Ovary (tissue), 7 donors: ENCODE measurements at regions not wholly inside any gene's neighbourhood (a gene's known extent, or its start where the extent isn't known, plus 50 kb on each side); places are given as distances from the start of the nearest gene placed in this dataset.

Experiments
- DNase-seq, 5 donors: peaks; one replicate each; pipeline ENCODE4 v3.0.0-alpha.2; 2019 to 2020
- H3K27ac ChIP-seq, 2 donors: fragments of 200-600 bp; one replicate each; pipeline versions ENCODE4 v1.5.1 to v1.8.0; 2019 to 2022
- H3K27me3 ChIP-seq: fragments of 200-600 bp; one replicate; pipeline ENCODE4 v1.8.0; 2022
- H3K36me3 ChIP-seq: fragments of 200-600 bp; sonication (generic); one replicate; pipeline ENCODE4 v1.5.1; 2019
- H3K4me1 ChIP-seq: one replicate; pipeline ENCODE4 v1.8.1; 2013; ENCODE audit warnings: mild to moderate bottlenecking, moderate library complexity; ENCODE audit not compliant: insufficient read depth
- H3K4me3 ChIP-seq: fragments of 200-600 bp; sonication (generic); one replicate; pipeline ENCODE4 v1.5.1; 2017
- H3K9me3 ChIP-seq, 2 donors: fragments of 200-600 bp in 1 of 2; sonication (generic) in 1 of 2; one replicate each; pipeline versions ENCODE4 v1.5.1 to v1.8.1; 2013 to 2019; ENCODE audit warnings: mild to moderate bottlenecking in 1 of 2, moderate library complexity in 1 of 2
- CTCF ChIP-seq, 3 donors: fragments of 450-650 bp in 2 of 3; fragments of 200-600 bp in 1 of 3; IDR thresholded peaks; one replicate each; pipeline versions ENCODE4 v1.5.1 to v1.8.0; 2016 to 2022; ENCODE audit warnings: antibody characterized with exemption in 3 of 3, mild to moderate bottlenecking in 1 of 3
- EP300 ChIP-seq: sonication (generic); formaldehyde crosslinking; IDR thresholded peaks from one replicate; pipeline ENCODE4 v1.6.1; 2017; ENCODE audit warnings: antibody characterized with exemption
- POLR2A ChIP-seq: fragments of 450-650 bp; IDR thresholded peaks from one replicate; pipeline ENCODE4 v1.6.1; 2017; ENCODE audit warnings: antibody characterized with exemption, mild to moderate bottlenecking, moderate library complexity
- WGBS, 3 donors: extraction: QIAGEN DNeasy Blood & Tissue Kit in 1 of 3; methylation state at CpG; one replicate each; pipeline versions ENCODE4 v1.1.5 to v1.1.7; 2013 to 2017; 5-methylcytosine and 5-hydroxymethylcytosine counted together
- intact Hi-C, 4 donors: fragments of 100-400 bp; cut with DNase I; formaldehyde crosslinking; loops; one replicate each; pipeline versions ENCODE4 v1.11.0 to v1.15.1; 2022 to 2023
- donor health status: DM: no; HTN: no; CAD: no; lungs with moderate emphysema.
- donor health status: DM: no; HTN: no; CAD: no.
- donor health status: Bipolar disorder and iron deficiency.
- donor health status: DM: no; HTN: no; CAD: no.
- donor health status: DM: yes; HTN: yes; CAD: no.

GRCh38 chr18:75638776-75639471 is 211.4 kb upstream of the SMIM21 start:
- H3K4me3 ChIP-seq: peak overlapping the region; percentile 35
- peak in 3 of 5 donors; percentile 31 to 58 (median 46) for DNase-seq
- intact Hi-C loops: no loop called here
- no peak overlapping the region for H3K27ac ChIP-seq
- no peaks in the 10 kb centered on the region for H3K9me3 ChIP-seq
- WGBS, 3 donors: 11 to 22% (median 16%) methylated on average over 24 of the region's 24 CpGs
- TF ChIP-seq CTCF (IDR thresholded peaks at IDR 0.05) (no peak), EP300 (no peak), POLR2A (no peak)
- H3K27me3 ChIP-seq: no peaks in the 10 kb centered on the region
- H3K36me3 ChIP-seq: no peaks in the 10 kb centered on the region
- H3K4me1 ChIP-seq: peaks cover 2% of the 10 kb centered on the region

GRCh38 chr18:75638223-75638775 is 210.8 kb upstream of the SMIM21 start:
- TF ChIP-seq EP300 (no peak), CTCF (IDR thresholded peaks at IDR 0.05) (no peak), POLR2A (no peak)
- H3K27me3 ChIP-seq: no peaks in the 10 kb centered on the region
- peak overlapping the region; percentile 35 for H3K4me3 ChIP-seq
- intact Hi-C loops: no loop called here
- peaks cover 2% of the 10 kb centered on the region for H3K4me1 ChIP-seq
- H3K36me3 ChIP-seq: no peaks in the 10 kb centered on the region
- WGBS, 3 donors: 4 to 9% (median 6%) methylated on average over 16 of the region's 16 CpGs
- H3K27ac ChIP-seq: no peak overlapping the region
- no peaks in the 10 kb centered on the region for H3K9me3 ChIP-seq
- DNase-seq: no peak

GRCh38 chr18:75635096-75635495 is 207.6 kb upstream of the SMIM21 start:
- peaks cover 2% of the 10 kb centered on the region for H3K4me1 ChIP-seq
- no peaks in the 10 kb centered on the region for H3K36me3 ChIP-seq
- H3K4me3 ChIP-seq: no peak overlapping the region
- WGBS, 3 donors: 91 to 96% (median 93%) methylated on average over 5 of the region's 5 CpGs
- DNase-seq: no peak
- no peaks in the 10 kb centered on the region for H3K27me3 ChIP-seq
- intact Hi-C loops: no loop called here
- H3K9me3 ChIP-seq: no peaks in the 10 kb centered on the region
- no peak for TF ChIP-seq EP300
- no peak for TF ChIP-seq CTCF (IDR thresholded peaks at IDR 0.05)
- no peak for TF ChIP-seq POLR2A
- H3K27ac ChIP-seq: no peak overlapping the region

GRCh38 chr18:75625966-75626365 is 198.5 kb upstream of the SMIM21 start:
- WGBS, 3 donors: 83 to 95% (median 83%) methylated on average over 5 of the region's 5 CpGs
- no peak for DNase-seq
- H3K27ac ChIP-seq: no peak overlapping the region
- H3K27me3 ChIP-seq: no peaks in the 10 kb centered on the region
- TF ChIP-seq POLR2A: no peak
- H3K4me1 ChIP-seq: no peaks in the 10 kb centered on the region
- no peaks in the 10 kb centered on the region for H3K9me3 ChIP-seq
- H3K36me3 ChIP-seq: no peaks in the 10 kb centered on the region
- intact Hi-C loops: no loop called here
- no peak overlapping the region for H3K4me3 ChIP-seq

GRCh38 chr18:75624869-75625268 is 197.4 kb upstream of the SMIM21 start:
- Histone ChIP-seq H3K36me3 (no peaks in the 10 kb centered on the region), H3K4me3 (no peak overlapping the region), H3K9me3 (no peaks in the 10 kb centered on the region), H3K27ac (no peak overlapping the region), H3K4me1 (no peaks in the 10 kb centered on the region), H3K27me3 (no peaks in the 10 kb centered on the region)
- DNase-seq: no peak
- intact Hi-C loops: no loop called here
- TF ChIP-seq CTCF (IDR thresholded peaks at IDR 0.05): no peak
- 96 to 99% (median 97%) methylated on average over 5 of the region's 5 CpGs for WGBS, 3 donors
